GM23338 (cell line): ENCODE measurements at regions not wholly inside any gene's neighbourhood (a gene's known extent, or its start where the extent isn't known, plus 50 kb on each side); places are given as distances from the start of the nearest gene placed in this dataset.

Experiments
- ATAC-seq: fragments of 200-7000 bp; cut with Tn5 transposase; 3 replicates; pipeline ENCODE4 v1.9.1; 2020
- DNase-seq: peaks from one replicate; pipeline ENCODE4 v3.0.0-alpha.2; 2015; ENCODE audit warnings: low spot score
- H2AFZ ChIP-seq: fragments of 200-600 bp; sonication (generic); 2 replicates; pipeline ENCODE4 v1.8.0; 2016; ENCODE audit warnings: antibody characterized with exemption, mild to moderate bottlenecking, moderate library complexity
- H3F3A ChIP-seq: fragments of 200-600 bp; sonication (generic); replicated peaks from 2 replicates; pipeline ENCODE4 v1.8.0; 2017; ENCODE audit warnings: antibody characterized with exemption, mixed run types, low read depth
- H3K27ac ChIP-seq: fragments of 200-600 bp; sonication (generic); 2 replicates; pipeline ENCODE4 v1.6.1; 2016; ENCODE audit warnings: low read depth
- H3K27me3 ChIP-seq: fragments of 200-600 bp; sonication (generic); 2 replicates; pipeline ENCODE4 v1.8.0; 2016; ENCODE audit warnings: mild to moderate bottlenecking, mixed run types, moderate library complexity; ENCODE audit not compliant: insufficient read depth
- H3K36me3 ChIP-seq: fragments of 200-600 bp; sonication (generic); 2 replicates; pipeline ENCODE4 v1.8.0; 2016; ENCODE audit warnings: mild to moderate bottlenecking; ENCODE audit not compliant: insufficient read depth
- H3K4me1 ChIP-seq: fragments of 200-600 bp; sonication (generic); 2 replicates; pipeline ENCODE4 v1.8.0; 2016; ENCODE audit warnings: mild to moderate bottlenecking, moderate library complexity; ENCODE audit not compliant: insufficient read depth
- H3K4me2 ChIP-seq: fragments of 200-600 bp; sonication (generic); 2 replicates; pipeline ENCODE4 v1.7.1; 2017; ENCODE audit warnings: mixed run types
- H3K4me3 ChIP-seq: fragments of 200-600 bp; sonication (generic); 2 replicates; pipeline ENCODE4 v1.6.1; 2016; ENCODE audit warnings: mixed run types
- H3K79me2 ChIP-seq: fragments of 200-600 bp; sonication (generic); replicated peaks from 2 replicates; pipeline ENCODE4 v1.8.0; 2017; ENCODE audit warnings: mild to moderate bottlenecking; ENCODE audit not compliant: insufficient read depth
- H3K9me2 ChIP-seq: fragments of 200-600 bp; sonication (generic); 2 replicates; pipeline ENCODE4 v1.8.0; 2017; ENCODE audit not compliant: insufficient read depth
- H4K20me1 ChIP-seq: fragments of 200-600 bp; sonication (generic); replicated peaks from 2 replicates; pipeline ENCODE4 v1.8.0; 2017; ENCODE audit warnings: mild to moderate bottlenecking; ENCODE audit not compliant: insufficient read depth
- H3K27ac Mint-ChIP-seq: 2 replicates; pipeline ENCODE4 v1.8.0; 2020; ENCODE audit warnings: inconsistent platforms, mild to moderate bottlenecking, moderate library complexity, mixed read lengths
- H3K27me3 Mint-ChIP-seq: 3 replicates; pipeline ENCODE4 v1.8.0; 2022; ENCODE audit warnings: low read depth, mild to moderate bottlenecking, moderate library complexity, mixed read lengths, inconsistent platforms; ENCODE audit not compliant: insufficient read depth, poor library complexity
- H3K36me3 Mint-ChIP-seq: 3 replicates; pipeline ENCODE4 v1.8.0; 2021; ENCODE audit warnings: low read depth, mild to moderate bottlenecking, inconsistent platforms, moderate library complexity, mixed read lengths
- H3K4me1 Mint-ChIP-seq: 3 replicates; pipeline ENCODE4 v1.8.0; 2020; ENCODE audit warnings: mild to moderate bottlenecking, inconsistent platforms, mixed read lengths
- H3K4me3 Mint-ChIP-seq: 3 replicates; pipeline ENCODE4 v1.8.0; 2021; ENCODE audit warnings: moderate library complexity, mild to moderate bottlenecking, inconsistent platforms, mixed read lengths
- H3K9me3 Mint-ChIP-seq: 3 replicates; pipeline ENCODE4 v1.8.0; 2020; ENCODE audit warnings: moderate library complexity, mild to moderate bottlenecking, inconsistent platforms, mixed read lengths
- CREB1 ChIP-seq: fragments of 250-450 bp; sonication (Bioruptor Pico); IDR thresholded peaks from 2 replicates; pipeline ENCODE4 v1.5.0; 2020; ENCODE audit warnings: low read depth, mild to moderate bottlenecking, moderate library complexity
- CTCF ChIP-seq, 2 experiments: fragments of 200-600 bp in 1 of 2; sonication (generic) in 1 of 2; conservative IDR thresholded peaks; 2 replicates each; pipeline versions ENCODE4 v1.5.1 to v1.6.1; 2016 to 2017; ENCODE audit warnings: antibody characterized with exemption in 2 of 2, low read depth in 2 of 2, mild to moderate bottlenecking in 2 of 2, moderate library complexity in 1 of 2
- ETS1 ChIP-seq: IDR thresholded peaks from 2 replicates; pipeline ENCODE4 v1.6.1; 2016; ENCODE audit warnings: antibody characterized with exemption
- EZH2 ChIP-seq: fragments of 200-600 bp; sonication (generic); IDR thresholded peaks from one replicate; pipeline ENCODE4 v1.8.0; 2017; ENCODE audit warnings: antibody characterized with exemption, mild to moderate bottlenecking, low read depth; ENCODE audit not compliant: unreplicated experiment
- EZH2phosphoT487 ChIP-seq: fragments of 200-600 bp; sonication (generic); IDR thresholded peaks from one replicate; pipeline ENCODE4 v1.8.1; 2018; ENCODE audit warnings: antibody characterized with exemption; ENCODE audit not compliant: unreplicated experiment
- JUNB ChIP-seq: IDR thresholded peaks from one replicate; pipeline ENCODE4 v1.6.1; 2016; ENCODE audit warnings: antibody characterized with exemption; ENCODE audit not compliant: unreplicated experiment
- NANOG ChIP-seq: IDR thresholded peaks from 2 replicates; pipeline ENCODE4 v1.6.1; 2016; ENCODE audit warnings: antibody characterized with exemption, borderline replicate concordance
- POLR2AphosphoS5 ChIP-seq: IDR thresholded peaks from 2 replicates; pipeline ENCODE4 v1.6.1; 2016; ENCODE audit warnings: antibody characterized with exemption, low read depth
- REST ChIP-seq: IDR thresholded peaks from one replicate; pipeline ENCODE4 v1.6.1; 2018; ENCODE audit warnings: antibody characterized with exemption; ENCODE audit not compliant: unreplicated experiment
- STAT1 ChIP-seq: IDR thresholded peaks from one replicate; pipeline ENCODE4 v1.6.1; 2016; ENCODE audit warnings: antibody characterized with exemption; ENCODE audit not compliant: unreplicated experiment
- ZNF114 ChIP-seq: fragments of 250-450 bp; sonication (Bioruptor Pico); IDR thresholded peaks from 2 replicates; pipeline ENCODE4 v1.5.0; 2020; ENCODE audit warnings: mild to moderate bottlenecking, moderate library complexity
- ZNF331 ChIP-seq: fragments of 250-450 bp; sonication (Bioruptor Pico); IDR thresholded peaks from 2 replicates; pipeline ENCODE4 v1.5.0; 2020; ENCODE audit warnings: low read depth, mild to moderate bottlenecking, moderate library complexity

GRCh38 chr1:55544826-55545225 lies 329.7 kb upstream of the USP24 start (continued):
- TF ChIP-seq REST (no peak), EZH2 (no peak), CTCF (conservative IDR thresholded peaks at IDR 0.05; ENCODE audit: low read depth in 2 of 2) (no peak), JUNB (no peak), CREB1 (CRISPR knock-in tag) (no peak), ZNF331 (no peak), ETS1 (no peak), POLR2AphosphoS5 (no peak), NANOG (no peak), STAT1 (no peak)

- peaks cover 2% of the 10 kb centered on the region for H3K27me3 Mint-ChIP-seq
- ATAC-seq = no peak
- Histone ChIP-seq H2AFZ (no peak overlapping the region), H3K4me3 (no peak overlapping the region), H3K27me3 (no peaks in the 10 kb centered on the region), H3K9me2 (peaks cover 5% of the 10 kb centered on the region; the same call in 1 of the 2 replicates), H3K27ac (no peak overlapping the region), H3K79me2 (no peaks in the 10 kb centered on the region), H3F3A (no peaks in the 10 kb centered on the region), H3K4me2 (no peak overlapping the region), H4K20me1 (no peaks in the 10 kb centered on the region), H3K4me1 (no peaks in the 10 kb centered on the region), H3K36me3 (no peaks in the 10 kb centered on the region)
- no peak overlapping the region for H3K27ac Mint-ChIP-seq
- no peaks in the 10 kb centered on the region for H3K4me1 Mint-ChIP-seq
- H3K9me3 Mint-ChIP-seq = no peaks in the 10 kb centered on the region
- H3K36me3 Mint-ChIP-seq = no peaks in the 10 kb centered on the region
- no peak for DNase-seq
- H3K4me3 Mint-ChIP-seq = no peak overlapping the region
- no peak for TF ChIP-seq STAT1
- TF ChIP-seq ETS1 = no peak
- TF ChIP-seq CTCF (conservative IDR thresholded peaks at IDR 0.05; ENCODE audit: low read depth in 2 of 2) = no peak
- TF ChIP-seq REST = no peak
- no peak for TF ChIP-seq EZH2
- no peak for TF ChIP-seq ZNF114
- no peak for TF ChIP-seq EZH2phosphoT487
Observed at GRCh38 chr1:55542901-55543504, 327.8 kb upstream of the USP24 start.
